Lower leg skin (tissue), 4 donors: ENCODE measurements at regions not wholly inside any gene's neighbourhood (a gene's known extent, or its start where the extent isn't known, plus 50 kb on each side); places are given as distances from the start of the nearest gene placed in this dataset.

Experiments used
- DNase-seq, 2 donors: peaks; one replicate each; pipeline ENCODE4 v3.0.0-alpha.2; 2019; ENCODE audit warnings: low spot score in 2 of 2
- H3K4me3 ChIP-seq: fragments of 200-600 bp; sonication (generic); 2 replicates; pipeline ENCODE4 v1.5.1; 2017; ENCODE audit warnings: mild to moderate bottlenecking, low read depth; ENCODE audit not compliant: poor library complexity, severe bottlenecking
- CTCF ChIP-seq, 3 donors: fragments of 450-650 bp; IDR thresholded peaks; one replicate each; pipeline ENCODE4 v1.5.1; 2016; ENCODE audit warnings: antibody characterized with exemption in 3 of 3, mild to moderate bottlenecking in 3 of 3, moderate library complexity in 2 of 3
- POLR2A ChIP-seq, 2 donors: fragments of 450-650 bp; IDR thresholded peaks; one replicate each; pipeline ENCODE4 v1.6.1; 2016 to 2017; ENCODE audit warnings: antibody characterized with exemption in 2 of 2, mild to moderate bottlenecking in 1 of 2, moderate library complexity in 1 of 2
- WGBS, 2 donors: methylation state at CpG; one replicate each; pipeline ENCODE4 v1.1.5; 2018; 5-methylcytosine and 5-hydroxymethylcytosine counted together
- intact Hi-C: fragments of 100-400 bp; cut with DNase I; formaldehyde crosslinking; loops from one replicate; pipeline ENCODE4 v1.15.0; 2023; ENCODE audit warnings: low total_unique reads

- no peak overlapping the region for H3K4me3 ChIP-seq
- no peak for TF ChIP-seq POLR2A (IDR thresholded peaks at IDR 0.05)
- WGBS, 2 donors, result 93 to 100% methylated on average over 1 of the region's 1 CpG
- intact Hi-C loops, result no loop called here
- no peak for DNase-seq
These were observed 71.3 kb upstream of the PSMA6 start for GRCh38 chr14:35220920-35221319.

GRCh38 chr14:35221462-35221861 lies 70.7 kb upstream of the PSMA6 start:
- intact Hi-C loops, result no loop called here

GRCh38 chr14:35222324-35222723 lies 69.9 kb upstream of the PSMA6 start:
- 55 to 57% methylated on average over 2 of the region's 2 CpGs for WGBS, 2 donors

More at GRCh38 chr14:35221462-35221861, 70.7 kb upstream of the PSMA6 start:
- DNase-seq, result no peak
- WGBS, 2 donors, result 65 to 72% methylated on average over 3 of the region's 3 CpGs
- H3K4me3 ChIP-seq, result no peak overlapping the region
- TF ChIP-seq CTCF (IDR thresholded peaks at IDR 0.05) (no peak), POLR2A (IDR thresholded peaks at IDR 0.05) (no peak)

GRCh38 chr14:35222872-35223466 lies 69.2 kb upstream of the PSMA6 start:
- DNase-seq, result no peak
- 66 to 73% methylated on average over 5 of the region's 5 CpGs for WGBS, 2 donors
- no peak for TF ChIP-seq CTCF (IDR thresholded peaks at IDR 0.05)
- TF ChIP-seq POLR2A (IDR thresholded peaks at IDR 0.05), result no peak
- H3K4me3 ChIP-seq, result no peak overlapping the region
- intact Hi-C loops, result no loop called here

More at GRCh38 chr14:35222324-35222723, 69.9 kb upstream of the PSMA6 start:
- DNase-seq, result no peak
- TF ChIP-seq POLR2A (IDR thresholded peaks at IDR 0.05) (no peak), CTCF (IDR thresholded peaks at IDR 0.05) (no peak)
- no peak overlapping the region for H3K4me3 ChIP-seq
- intact Hi-C loops, result no loop called here

- TF ChIP-seq POLR2A (IDR thresholded peaks at IDR 0.05), result no peak
- TF ChIP-seq CTCF (IDR thresholded peaks at IDR 0.05), result no peak
- intact Hi-C loops, result no loop called here
These were observed 68.3 kb upstream of the PSMA6 start for GRCh38 chr14:35223927-35224326.

GRCh38 chr14:35224615-35225014 lies 67.6 kb upstream of the PSMA6 start:
- intact Hi-C loops, result no loop called here
- 66 to 75% methylated on average over 2 of the region's 2 CpGs for WGBS, 2 donors
- DNase-seq, result no peak
- no peak for TF ChIP-seq CTCF (IDR thresholded peaks at IDR 0.05)
- TF ChIP-seq POLR2A (IDR thresholded peaks at IDR 0.05), result no peak
- no peak overlapping the region for H3K4me3 ChIP-seq

More at GRCh38 chr14:35223927-35224326, 68.3 kb upstream of the PSMA6 start:
- H3K4me3 ChIP-seq, result no peak overlapping the region
- DNase-seq, result no peak
